Occipital lobe (tissue), 1 donor: ENCODE measurements at regions not wholly inside any gene's neighbourhood (a gene's known extent, or its start where the extent isn't known, plus 50 kb on each side); places are given as distances from the start of the nearest gene placed in this dataset.
"Not testable (repeated sequence)": the region's sequence is repeated elsewhere in the genome, so short reads cannot be mapped to it uniquely, and the experiment has no call there.

Experiments used
- DNase-seq: peaks from one replicate; lab custom pipeline; 2025; lab: John Stamatoyannopoulos, UW

GRCh38 chr1:38512024-38512767, 347.4 kb downstream of the RRAGC start:
- DNase-seq, result no peak

DNA sequence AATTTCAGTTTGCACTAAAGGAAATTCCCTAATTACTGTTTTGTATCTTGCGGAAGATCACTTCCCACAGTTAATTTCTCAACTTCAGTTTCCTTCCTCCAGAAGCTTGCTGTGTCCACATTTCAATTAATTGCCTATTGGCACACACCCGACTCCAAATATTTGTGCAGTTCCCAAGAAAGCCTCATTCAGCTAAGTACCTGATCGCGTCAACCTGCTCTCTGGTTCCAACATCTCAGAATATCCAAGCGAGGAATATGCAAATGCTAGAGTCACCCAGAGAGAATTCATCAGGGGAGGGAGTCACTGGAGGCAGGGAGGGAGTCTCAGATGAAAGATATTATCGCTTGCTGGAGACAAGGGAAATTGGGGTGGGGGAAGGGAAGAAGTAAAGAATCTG, 351.3 kb downstream of the RRAGC start:
- no peak for DNase-seq

DNA sequence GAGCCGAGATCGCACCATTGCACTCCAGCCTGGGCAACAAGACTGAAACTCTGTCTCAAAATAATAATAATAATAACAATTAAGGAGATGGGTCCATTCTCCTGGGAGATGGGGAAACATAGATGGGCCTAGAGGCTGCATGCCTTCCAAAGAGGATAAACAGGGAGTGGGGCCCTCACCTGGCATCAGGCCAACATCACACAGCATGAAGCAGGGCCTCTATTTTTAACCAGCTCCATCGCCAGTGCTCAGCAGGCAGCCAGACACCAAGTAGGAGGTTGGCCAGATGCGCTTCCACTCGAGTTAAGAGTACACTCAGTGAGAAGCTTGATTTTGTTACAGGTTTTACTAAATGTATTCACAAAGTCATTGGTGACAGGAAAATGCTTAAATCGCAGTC, 352.0 kb downstream of the RRAGC start:
- no peak for DNase-seq

GRCh38 chr1:38505944-38506343, 353.6 kb downstream of the RRAGC start:
- DNase-seq, result no peak

GRCh38 chr1:38502758-38503157, 356.8 kb downstream of the RRAGC start:
- DNase-seq, result no peak

GRCh38 chr1:38500891-38501290, 358.7 kb downstream of the RRAGC start:
- no peak for DNase-seq

GRCh38 chr1:38500352-38500751, 359.2 kb downstream of the RRAGC start:
- no peak for DNase-seq

DNA sequence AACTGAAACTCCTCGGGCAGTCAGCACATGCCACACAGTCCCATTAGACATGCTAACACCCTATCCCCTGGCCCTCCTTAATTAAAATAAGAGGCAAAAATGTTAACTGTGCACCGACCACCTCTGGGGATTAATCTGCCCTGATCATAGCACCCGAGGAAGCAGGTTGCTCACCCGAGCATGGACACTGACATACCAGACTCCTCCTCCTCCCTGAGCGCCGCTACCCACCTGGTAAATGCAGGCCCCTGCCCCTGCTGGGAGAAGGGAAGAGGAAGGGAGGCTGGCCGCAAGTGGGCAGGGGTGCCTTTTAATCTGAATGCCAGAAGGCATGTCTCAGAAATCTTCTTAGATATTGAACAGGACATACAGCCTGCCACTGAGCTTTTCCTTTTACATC, 360.9 kb downstream of the RRAGC start:
- no peak for DNase-seq

GRCh38 chr1:38497921-38498656, 361.5 kb downstream of the RRAGC start:
- DNase-seq, result no peak

- DNase-seq, result not testable (repeated sequence)
Observed at GRCh38 chr1:38493306-38493705, 366.3 kb downstream of the RRAGC start.

DNA sequence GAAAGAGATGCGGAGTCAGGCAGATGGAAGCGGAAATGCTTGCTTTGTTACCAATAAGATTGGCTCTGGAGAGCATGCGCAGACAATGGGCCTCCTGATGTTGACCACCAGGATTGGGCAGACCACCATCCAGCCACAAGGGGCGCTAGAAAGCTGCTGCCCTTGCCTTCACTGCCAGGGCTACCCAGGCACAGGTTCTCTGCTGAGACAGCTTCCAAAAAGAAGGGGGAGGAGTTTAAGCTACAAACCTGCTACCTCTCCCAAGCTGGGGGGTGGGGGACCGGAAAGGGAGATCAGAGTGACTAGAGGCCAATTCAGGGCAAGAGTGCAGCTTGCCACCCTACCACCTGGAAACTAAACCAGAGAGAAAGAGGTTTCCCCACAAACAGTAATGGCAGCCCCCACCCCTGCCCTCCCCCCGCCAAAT, 369.7 kb downstream of the RRAGC start:
- DNase-seq, result no peak

- DNase-seq, result no peak
Observed at GRCh38 chr1:38488162-38488898, 371.2 kb downstream of the RRAGC start.

GRCh38 chr1:38487396-38487795, 372.2 kb downstream of the RRAGC start:
- DNase-seq, result no peak

DNA sequence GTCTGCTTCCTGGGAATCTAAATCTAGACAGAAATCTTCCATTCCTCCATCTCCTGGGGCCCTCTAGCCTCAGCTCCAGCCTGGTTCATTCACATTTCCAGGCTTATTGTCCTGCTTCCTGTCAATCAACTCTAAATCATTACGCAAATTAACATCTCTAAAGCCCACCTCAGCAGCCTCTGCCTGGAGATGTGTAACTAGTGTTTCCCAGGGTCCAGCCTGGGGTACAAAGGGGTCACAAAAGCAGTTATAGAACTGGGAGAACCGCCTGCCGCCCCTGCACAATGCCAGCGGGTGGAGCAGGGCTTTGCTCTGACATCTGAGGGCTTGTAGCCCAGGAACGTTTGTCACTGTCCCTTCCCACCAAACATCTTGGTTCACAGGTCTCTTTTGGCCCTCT, 373.5 kb downstream of the RRAGC start:
- no peak for DNase-seq

- no peak for DNase-seq
Observed at GRCh38 chr1:38481871-38482826, 377.4 kb downstream of the RRAGC start.

DNA sequence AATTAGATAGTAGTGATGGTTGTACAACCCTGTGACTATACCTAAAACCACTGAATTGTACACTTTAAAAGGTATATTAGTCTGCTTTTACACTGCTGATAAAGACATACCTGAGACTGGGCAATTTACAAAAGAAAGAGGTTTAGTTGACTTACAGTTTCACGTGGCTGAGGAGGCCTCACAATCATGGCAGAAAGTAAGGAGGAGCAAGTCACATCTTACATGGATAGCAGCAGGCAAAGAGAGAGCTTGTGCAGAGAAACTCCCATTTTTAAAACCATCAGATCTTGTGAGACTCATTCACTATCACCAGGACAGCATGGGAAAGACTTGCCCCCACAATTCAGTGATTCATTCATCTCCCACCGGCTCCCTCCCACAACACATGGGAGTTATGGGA, 379.9 kb downstream of the RRAGC start:
- not testable (repeated sequence) for DNase-seq

GRCh38 chr1:38477811-38478210, 381.8 kb downstream of the RRAGC start:
- no peak for DNase-seq

DNA sequence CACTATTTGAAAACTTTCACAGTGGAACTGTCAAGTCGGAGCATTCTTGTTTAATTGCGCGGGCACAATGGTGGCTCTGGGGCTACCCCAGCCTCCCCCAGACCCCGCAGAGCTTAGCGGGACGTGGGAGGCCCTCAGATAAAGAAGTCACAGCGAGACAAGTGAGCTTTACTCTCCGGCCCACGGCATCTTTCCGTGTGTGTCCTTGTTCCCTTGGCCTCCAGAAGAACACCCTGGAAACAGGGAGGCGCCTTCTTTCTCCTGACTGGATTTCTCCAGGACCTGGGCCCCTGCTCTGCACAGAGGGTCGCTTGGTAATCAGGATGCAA, 382.8 kb downstream of the RRAGC start:
- no peak for DNase-seq

- no peak for DNase-seq
Observed at GRCh38 chr1:38476111-38476849, 383.3 kb downstream of the RRAGC start.

- DNase-seq, result no peak
Observed at GRCh38 chr1:38475624-38476005, 384.0 kb downstream of the RRAGC start.
